Naive B cell (primary cell): ENCODE measurements at regions not wholly inside any gene's neighbourhood (a gene's known extent, or its start where the extent isn't known, plus 50 kb on each side); places are given as distances from the start of the nearest gene placed in this dataset.

Experiments
- ATAC-seq, 2 donors: fragments of 150-1000 bp; cut with Tn5 transposase; 2 replicates each; pipeline ENCODE4 v1.10.0; 2021; ENCODE audit warnings: low read depth in 2 of 2, mild to moderate bottlenecking in 2 of 2, moderate library complexity in 2 of 2
- DNase-seq: peaks from one replicate; pipeline ENCODE4 v3.0.0; 2022
- H3K27ac Mint-ChIP-seq, 6 donors: one replicate each; pipeline ENCODE4 v1.8.0; 2020 to 2022; ENCODE audit warnings: mild to moderate bottlenecking in 6 of 6, mixed read lengths in 6 of 6, moderate library complexity in 5 of 6, inconsistent platforms in 2 of 6
- H3K27me3 Mint-ChIP-seq, 3 donors: one replicate each; pipeline ENCODE4 v1.8.0; 2021 to 2022; ENCODE audit warnings: mixed read lengths in 3 of 3, mild to moderate bottlenecking in 1 of 3
- H3K36me3 Mint-ChIP-seq, 2 donors: one replicate each; pipeline ENCODE4 v1.8.0; 2020 to 2022; ENCODE audit warnings: mixed read lengths in 2 of 2, inconsistent platforms in 1 of 2, mild to moderate bottlenecking in 1 of 2
- H3K4me1 Mint-ChIP-seq, 3 donors: one replicate each; pipeline ENCODE4 v1.8.0; 2020 to 2022; ENCODE audit warnings: mixed read lengths in 3 of 3, inconsistent platforms in 1 of 3, mild to moderate bottlenecking in 1 of 3, moderate library complexity in 1 of 3
- H3K4me3 Mint-ChIP-seq, 8 donors: one replicate each; pipeline ENCODE4 v1.8.0; 2020 to 2022; ENCODE audit warnings: mild to moderate bottlenecking in 8 of 8, mixed read lengths in 8 of 8, moderate library complexity in 8 of 8, inconsistent platforms in 2 of 8
- H3K9me3 Mint-ChIP-seq, 7 donors: one replicate each; pipeline ENCODE4 v1.8.0; 2020 to 2022; ENCODE audit warnings: mixed read lengths in 7 of 7, mild to moderate bottlenecking in 5 of 7, inconsistent platforms in 2 of 7, moderate library complexity in 1 of 7

DNA sequence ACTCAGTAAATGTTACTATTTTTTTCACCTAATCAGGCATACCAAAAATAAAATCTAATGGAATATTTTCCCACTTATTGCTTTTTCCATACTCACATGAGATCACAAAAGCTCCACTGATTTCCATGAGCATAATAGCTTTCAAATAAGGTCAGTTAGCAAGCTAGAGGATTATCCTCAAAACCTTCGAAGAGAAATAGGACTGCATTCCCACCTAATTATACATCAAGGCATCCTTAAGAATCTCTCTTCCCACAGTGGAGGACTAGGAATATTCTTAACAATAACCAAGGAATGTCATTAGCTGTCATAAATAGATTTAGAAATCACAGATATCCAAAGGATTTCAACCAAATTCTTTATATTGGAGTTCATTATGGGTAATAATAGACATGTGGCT lies 127.9 kb upstream of the STT3B start:
- peaks cover 4 to 7% (median 6%) of the 10 kb centered on the region in 3 donors for H3K4me1 Mint-ChIP-seq
- peaks cover 0 to 25% (median 10%) of the 10 kb centered on the region in 3 donors for H3K27me3 Mint-ChIP-seq
- peaks cover 6 to 12% of the 10 kb centered on the region in 2 donors for H3K36me3 Mint-ChIP-seq
- H3K27ac Mint-ChIP-seq = no peak overlapping the region
- no peak for DNase-seq
- H3K4me3 Mint-ChIP-seq = no peak overlapping the region
- peaks cover 0 to 16% (median 6%) of the 10 kb centered on the region in 7 donors for H3K9me3 Mint-ChIP-seq
- ATAC-seq = no peak

- peaks cover 4 to 7% (median 6%) of the 10 kb centered on the region in 3 donors for H3K4me1 Mint-ChIP-seq
- no peak overlapping the region for H3K27ac Mint-ChIP-seq
- peaks cover 0 to 25% (median 10%) of the 10 kb centered on the region in 3 donors for H3K27me3 Mint-ChIP-seq
- peaks cover 6 to 12% of the 10 kb centered on the region in 2 donors for H3K36me3 Mint-ChIP-seq
- no peak for DNase-seq
- no peak overlapping the region for H3K4me3 Mint-ChIP-seq
- no peak for ATAC-seq
- peaks cover 0 to 13% (median 5%) of the 10 kb centered on the region in 7 donors for H3K9me3 Mint-ChIP-seq
Observed at GRCh38 chr3:31405515-31405914, 127.2 kb upstream of the STT3B start.

DNA sequence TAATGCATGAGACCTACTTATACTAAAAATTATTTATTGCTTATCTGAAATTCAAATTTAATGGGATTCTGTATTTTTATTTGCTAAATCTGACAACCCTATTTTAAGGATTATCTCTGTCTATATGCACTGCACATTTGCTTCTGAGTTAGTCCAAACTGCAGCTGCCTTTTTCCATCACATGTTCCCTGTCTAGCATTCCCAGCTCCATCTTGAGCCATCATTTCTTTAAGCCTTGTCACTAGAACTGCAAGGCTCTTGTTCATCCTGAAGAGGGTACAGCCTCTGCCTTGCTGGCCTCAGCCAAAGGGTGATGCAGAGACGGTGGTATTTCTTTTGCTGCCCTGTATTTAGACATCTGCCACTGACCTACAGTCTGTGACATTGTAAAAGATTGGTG lies 125.8 kb upstream of the STT3B start:
- Mint-ChIP-seq H3K27ac (no peak overlapping the region), H3K4me1 (peaks cover 4 to 6% (median 6%) of the 10 kb centered on the region in 3 donors)
- ATAC-seq = no peak

GRCh38 chr3:31407665-31408064 lies 125.1 kb upstream of the STT3B start:
- H3K27me3 Mint-ChIP-seq = peaks cover 0 to 8% (median 0%) of the 10 kb centered on the region in 3 donors
- no peak overlapping the region for H3K4me3 Mint-ChIP-seq
- ATAC-seq (no peak), DNase-seq (no peak)
- no peaks in the 10 kb centered on the region for H3K9me3 Mint-ChIP-seq
- peaks cover 0 to 6% of the 10 kb centered on the region in 2 donors for H3K36me3 Mint-ChIP-seq
- peak overlapping the region in 1 of 6 donors; percentile 28 for H3K27ac Mint-ChIP-seq
- H3K4me1 Mint-ChIP-seq = no peaks in the 10 kb centered on the region

More for the DNA sequence above, 125.8 kb upstream of the STT3B start:
- peaks cover 6% of the 10 kb centered on the region in 2 donors for H3K36me3 Mint-ChIP-seq
- no peak for DNase-seq
- peaks cover 0 to 14% (median 4%) of the 10 kb centered on the region in 3 donors for H3K27me3 Mint-ChIP-seq
- peaks cover 0 to 4% (median 0%) of the 10 kb centered on the region in 7 donors for H3K9me3 Mint-ChIP-seq
- H3K4me3 Mint-ChIP-seq = no peak overlapping the region

DNA sequence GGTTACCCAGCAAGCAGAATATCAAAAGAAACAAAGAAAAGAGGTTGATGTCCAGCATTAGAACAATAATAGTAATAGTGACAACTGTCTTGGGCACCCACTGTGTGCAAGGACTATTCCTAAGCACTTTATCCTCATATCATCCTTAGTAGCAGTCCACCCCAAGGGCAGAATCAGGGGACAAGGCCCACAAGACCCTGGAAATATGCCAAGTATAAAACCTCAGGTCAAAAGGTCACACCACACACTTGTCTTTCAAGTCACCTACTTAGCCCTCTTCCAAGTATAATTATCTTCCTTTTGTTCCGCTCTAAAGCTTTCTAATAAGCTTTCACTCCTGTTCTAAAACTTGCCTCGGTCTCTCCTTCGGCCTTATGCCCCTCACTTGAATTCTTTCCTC lies 124.0 kb upstream of the STT3B start:
- H3K4me1 Mint-ChIP-seq = no peaks in the 10 kb centered on the region
- H3K27me3 Mint-ChIP-seq = peaks cover 0 to 3% (median 0%) of the 10 kb centered on the region in 3 donors
- no peak for DNase-seq
- H3K27ac Mint-ChIP-seq = peak overlapping the region in 1 of 6 donors; percentile 82
- H3K4me3 Mint-ChIP-seq = no peak overlapping the region
- H3K36me3 Mint-ChIP-seq = peaks cover 0 to 6% of the 10 kb centered on the region in 2 donors
- ATAC-seq = no peak
- no peaks in the 10 kb centered on the region for H3K9me3 Mint-ChIP-seq

DNA sequence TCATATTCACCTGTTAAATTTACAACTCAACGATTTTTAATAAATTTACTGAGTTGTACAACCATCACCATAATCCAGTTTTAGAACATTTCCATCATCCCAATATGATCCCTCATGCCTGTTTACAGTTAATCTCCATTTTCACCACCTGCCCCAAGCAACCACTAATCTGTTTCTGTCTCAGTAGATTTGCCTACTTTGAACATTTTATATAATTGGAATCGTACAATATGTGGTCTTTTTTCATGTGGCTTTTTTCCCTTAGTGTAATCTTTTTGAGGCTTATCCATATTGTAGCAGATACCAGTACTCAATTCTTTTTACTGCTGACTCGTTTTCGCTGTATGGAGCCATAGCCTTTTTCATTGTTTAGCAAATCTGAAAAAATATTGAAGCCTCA lies 123.3 kb upstream of the STT3B start:
- no peaks in the 10 kb centered on the region for H3K4me1 Mint-ChIP-seq
- no peak for ATAC-seq
- H3K27ac Mint-ChIP-seq = peak overlapping the region in 1 of 6 donors; percentile 18
- no peak overlapping the region for H3K4me3 Mint-ChIP-seq
- H3K36me3 Mint-ChIP-seq = peaks cover 0 to 6% of the 10 kb centered on the region in 2 donors
- H3K9me3 Mint-ChIP-seq = no peaks in the 10 kb centered on the region
- DNase-seq = no peak
- H3K27me3 Mint-ChIP-seq = no peaks in the 10 kb centered on the region

- Mint-ChIP-seq H3K27me3 (no peaks in the 10 kb centered on the region), H3K27ac (no peak overlapping the region), H3K9me3 (no peaks in the 10 kb centered on the region)
Observed at GRCh38 chr3:31409866-31410265, 122.9 kb upstream of the STT3B start.

GRCh38 chr3:31410411-31410810 lies 122.3 kb upstream of the STT3B start:
- Mint-ChIP-seq H3K27me3 (no peaks in the 10 kb centered on the region), H3K4me1 (no peaks in the 10 kb centered on the region), H3K4me3 (no peak overlapping the region), H3K36me3 (peaks cover 0 to 6% of the 10 kb centered on the region in 2 donors), H3K9me3 (no peaks in the 10 kb centered on the region), H3K27ac (no peak overlapping the region)
- ATAC-seq = no peak
- no peak for DNase-seq

More at GRCh38 chr3:31409866-31410265, 122.9 kb upstream of the STT3B start:
- peaks cover 0 to 6% of the 10 kb centered on the region in 2 donors for H3K36me3 Mint-ChIP-seq
- ATAC-seq = no peak
- H3K4me1 Mint-ChIP-seq = no peaks in the 10 kb centered on the region
- no peak for DNase-seq
- no peak overlapping the region for H3K4me3 Mint-ChIP-seq

GRCh38 chr3:31412832-31413231 lies 119.9 kb upstream of the STT3B start:
- no peak for ATAC-seq
- Mint-ChIP-seq H3K36me3 (peaks cover 0 to 6% of the 10 kb centered on the region in 2 donors), H3K9me3 (no peaks in the 10 kb centered on the region), H3K27ac (no peak overlapping the region), H3K27me3 (no peaks in the 10 kb centered on the region), H3K4me3 (no peak overlapping the region), H3K4me1 (no peaks in the 10 kb centered on the region)
- no peak for DNase-seq

GRCh38 chr3:31413515-31413914 lies 119.2 kb upstream of the STT3B start:
- H3K9me3 Mint-ChIP-seq = peaks cover 0 to under 1% (median 0%) of the 10 kb centered on the region in 7 donors
- no peaks in the 10 kb centered on the region for H3K27me3 Mint-ChIP-seq
- DNase-seq = no peak
- no peaks in the 10 kb centered on the region for H3K4me1 Mint-ChIP-seq
- ATAC-seq = no peak
- peaks cover 0 to 6% of the 10 kb centered on the region in 2 donors for H3K36me3 Mint-ChIP-seq
- H3K4me3 Mint-ChIP-seq = no peak overlapping the region
- no peak overlapping the region for H3K27ac Mint-ChIP-seq

DNA sequence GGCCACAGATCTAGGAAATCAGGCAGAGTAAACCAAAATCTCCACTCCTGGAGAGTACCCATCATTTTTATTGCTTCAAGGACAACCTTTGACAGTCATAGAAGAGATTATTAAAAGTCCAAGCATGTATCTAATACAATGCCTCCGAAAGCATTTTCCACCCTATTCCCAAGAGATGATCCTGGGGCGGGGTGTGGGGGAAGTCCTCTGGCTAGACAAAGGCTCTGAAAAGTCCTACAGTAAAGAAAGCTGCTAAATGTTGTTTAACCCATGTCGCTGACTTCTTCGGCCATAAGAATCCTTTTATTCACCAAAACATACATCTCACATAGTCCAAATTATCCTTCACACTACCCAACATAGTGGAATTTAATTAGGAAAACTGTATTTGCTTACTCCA lies 115.7 kb upstream of the STT3B start:
- H3K27ac Mint-ChIP-seq = no peak overlapping the region
- no peaks in the 10 kb centered on the region for H3K4me1 Mint-ChIP-seq

GRCh38 chr3:31417486-31417885 lies 115.2 kb upstream of the STT3B start:
- H3K4me1 Mint-ChIP-seq = no peaks in the 10 kb centered on the region
- DNase-seq = no peak
- peaks cover 0 to 2% (median 0%) of the 10 kb centered on the region in 7 donors for H3K9me3 Mint-ChIP-seq
- no peaks in the 10 kb centered on the region for H3K27me3 Mint-ChIP-seq
- ATAC-seq = no peak
- no peaks in the 10 kb centered on the region for H3K36me3 Mint-ChIP-seq
- H3K4me3 Mint-ChIP-seq = no peak overlapping the region
- H3K27ac Mint-ChIP-seq = no peak overlapping the region

More for the DNA sequence above, 115.7 kb upstream of the STT3B start:
- Mint-ChIP-seq H3K27me3 (no peaks in the 10 kb centered on the region), H3K36me3 (no peaks in the 10 kb centered on the region), H3K4me3 (no peak overlapping the region), H3K9me3 (peaks cover 0 to 2% (median 0%) of the 10 kb centered on the region in 7 donors)
- DNase-seq (no peak), ATAC-seq (no peak)

DNA sequence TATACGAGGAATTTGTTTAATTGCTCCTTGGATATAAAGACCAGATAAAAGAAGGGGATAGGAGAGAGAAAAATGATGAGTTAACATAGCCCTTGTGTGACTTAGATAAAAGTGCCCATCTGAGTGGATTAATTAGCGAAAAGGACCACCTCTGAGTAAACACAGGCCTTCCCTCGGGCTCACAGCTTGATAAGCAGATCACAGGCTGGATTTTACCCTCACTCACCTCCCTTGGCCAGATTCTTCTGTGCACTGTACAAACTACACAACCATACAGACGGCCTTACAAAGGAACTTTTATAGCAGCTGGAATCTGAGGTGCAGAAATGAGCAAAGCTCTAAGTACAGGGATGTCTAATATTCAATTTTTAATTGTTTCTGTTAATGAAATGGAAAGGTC lies 112.4 kb upstream of the STT3B start:
- no peaks in the 10 kb centered on the region for H3K36me3 Mint-ChIP-seq
- peaks cover 0 to 3% (median 0%) of the 10 kb centered on the region in 7 donors for H3K9me3 Mint-ChIP-seq
- H3K27me3 Mint-ChIP-seq = no peaks in the 10 kb centered on the region
- ATAC-seq = no peak
- H3K4me3 Mint-ChIP-seq = no peak overlapping the region
- DNase-seq = no peak
- peak overlapping the region in 1 of 6 donors; percentile 54 for H3K27ac Mint-ChIP-seq
- peaks cover 0 to 4% (median 3%) of the 10 kb centered on the region in 3 donors for H3K4me1 Mint-ChIP-seq

- Mint-ChIP-seq H3K9me3 (peaks cover 2 to 5% (median 3%) of the 10 kb centered on the region in 7 donors), H3K36me3 (no peaks in the 10 kb centered on the region), H3K27me3 (no peaks in the 10 kb centered on the region), H3K4me1 (peaks cover 0 to 4% (median 3%) of the 10 kb centered on the region in 3 donors), H3K27ac (no peak overlapping the region), H3K4me3 (no peak overlapping the region)
- ATAC-seq (no peak), DNase-seq (no peak)
Observed at GRCh38 chr3:31421314-31422048, 111.2 kb upstream of the STT3B start.
